GM19372 (cell line): ENCODE measurements at regions not wholly inside any gene's neighbourhood (a gene's known extent, or its start where the extent isn't known, plus 50 kb on each side); places are given as distances from the start of the nearest gene placed in this dataset.
"Not testable (repeated sequence)": the region's sequence is repeated elsewhere in the genome, so short reads cannot be mapped to it uniquely, and the experiment has no call there.

Source experiments
- ATAC-seq: cut with Tn5 transposase; IDR thresholded peaks from one replicate; pipeline ENCODE4 v1.9.1; 2021; ENCODE audit warnings: mild to moderate bottlenecking, low read depth, moderate library complexity; ENCODE audit not compliant: unreplicated experiment

- ATAC-seq = no peak
These were observed 247.6 kb downstream of the SMAD2 start for GRCh38 chr18:47682876-47683275.

DNA sequence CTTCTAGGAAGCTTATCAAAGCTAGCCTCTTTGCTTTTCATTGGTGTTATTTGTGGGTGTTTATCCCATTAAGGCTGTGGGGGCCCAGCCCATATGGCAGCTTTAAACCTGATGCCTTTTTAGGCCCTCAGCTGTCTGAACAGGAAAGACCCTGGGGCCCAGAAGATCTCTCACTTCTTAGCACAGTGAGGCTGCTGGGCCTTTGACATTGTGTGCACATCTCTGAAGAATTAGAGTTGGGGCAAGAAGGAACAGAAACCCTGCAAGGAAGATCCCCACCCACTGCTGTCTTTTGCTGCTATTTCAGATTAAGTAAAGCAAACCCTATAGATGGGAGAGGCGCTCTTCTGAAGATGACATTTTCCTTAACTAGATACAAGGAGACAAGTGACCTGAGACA lies 250.0 kb downstream of the SMAD2 start:
- peak; percentile 84 for ATAC-seq

DNA sequence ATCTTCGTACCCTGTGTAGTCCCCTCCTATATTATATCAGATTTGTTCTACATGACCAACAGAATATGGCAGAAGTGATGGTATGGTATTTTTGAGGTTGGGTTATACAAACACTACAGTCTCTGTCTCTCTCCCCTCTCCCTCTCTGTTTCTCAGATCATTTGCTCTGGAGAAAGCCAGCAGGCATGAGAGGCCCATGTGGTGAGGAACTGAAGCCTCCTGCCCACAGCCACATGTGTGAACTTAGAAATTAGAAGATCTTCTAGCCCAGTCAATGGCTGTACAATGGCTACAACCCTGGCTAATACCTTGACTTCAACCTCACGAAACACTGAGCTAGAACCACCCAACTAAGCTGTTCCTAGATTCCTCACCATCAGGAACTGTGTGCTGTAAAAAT lies 250.6 kb downstream of the SMAD2 start:
- ATAC-seq = no peak

DNA sequence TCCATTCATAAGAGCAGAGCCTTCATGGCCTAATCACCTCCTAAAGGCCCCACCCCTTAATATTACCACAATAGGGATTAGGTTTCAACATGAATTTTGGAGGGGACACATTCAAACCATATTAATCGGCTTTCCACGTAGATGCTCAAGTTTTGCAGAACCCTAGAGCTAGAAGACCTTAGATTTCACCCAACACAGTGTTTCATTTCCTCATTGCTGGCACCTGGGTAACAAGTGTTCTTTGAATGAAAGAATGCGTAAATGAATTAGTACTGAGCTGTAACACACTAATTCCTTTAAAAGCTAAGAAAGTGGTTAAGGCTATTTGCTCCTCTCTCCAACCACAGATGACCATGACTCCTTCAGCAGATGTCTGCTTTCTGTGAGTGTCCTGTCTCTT lies 252.5 kb downstream of the SMAD2 start:
- no peak for ATAC-seq

DNA sequence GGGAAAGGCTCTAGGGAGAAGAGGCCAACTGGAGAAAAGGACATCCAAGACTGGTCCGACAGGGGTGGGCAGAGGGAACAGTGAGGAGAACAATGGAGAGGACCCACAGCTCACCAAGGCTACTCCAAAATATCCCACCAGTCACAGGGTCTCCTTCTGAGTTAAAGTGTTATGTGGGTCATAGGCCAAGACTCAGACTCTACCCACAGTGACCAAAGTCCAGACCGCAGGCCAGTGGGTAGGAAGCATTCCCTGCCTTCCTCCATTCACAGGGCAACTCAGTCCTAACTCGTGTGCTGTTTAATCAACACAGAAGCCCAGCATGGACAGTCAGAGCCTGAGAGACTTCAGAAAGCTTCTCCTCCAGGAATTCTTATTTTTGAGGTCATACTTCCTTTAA lies 260.6 kb downstream of the SMAD2 start:
- ATAC-seq = no peak

- no peak for ATAC-seq
These were observed 272.0 kb downstream of the SMAD2 start for GRCh38 chr18:47658498-47658897.

GRCh38 chr18:47654988-47655387 lies 275.5 kb downstream of the SMAD2 start:
- ATAC-seq = no peak

DNA sequence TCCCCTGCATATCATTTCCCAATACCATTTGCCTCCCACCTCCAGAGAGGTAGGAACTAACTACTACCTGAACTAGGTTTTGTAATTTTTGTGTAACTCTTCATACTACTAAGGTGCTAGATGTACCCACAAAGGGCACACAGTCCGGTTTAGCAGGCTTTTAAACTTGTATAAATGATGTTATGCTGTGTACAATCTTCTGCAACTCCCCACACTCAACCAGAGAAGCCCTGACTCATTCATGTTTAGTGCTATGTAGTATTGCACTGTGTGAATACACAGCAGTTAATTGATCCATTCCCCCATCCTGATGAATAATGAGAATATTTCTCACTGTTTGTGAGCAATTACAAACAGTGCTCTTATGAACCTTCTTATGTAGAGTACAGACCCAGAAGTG lies 285.6 kb downstream of the SMAD2 start:
- no peak for ATAC-seq

DNA sequence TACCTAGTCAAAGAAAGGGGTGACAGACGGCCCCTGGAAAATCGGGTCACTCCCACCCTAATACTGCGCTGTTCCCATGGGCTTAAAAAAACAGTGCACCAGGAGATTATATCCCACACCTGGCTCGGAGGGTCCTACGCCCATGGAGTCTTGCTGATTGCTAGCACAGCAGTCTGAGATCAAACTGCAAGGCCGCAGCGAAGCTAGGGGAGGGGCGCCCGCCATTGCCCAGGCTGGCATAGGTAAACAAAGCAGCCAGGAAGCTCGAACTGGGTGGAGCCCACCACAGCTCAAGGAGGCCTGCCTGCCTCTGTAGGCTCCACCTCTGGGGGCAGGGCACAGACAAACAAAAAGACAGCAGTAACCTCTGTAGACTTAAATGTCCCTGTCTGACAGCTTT lies 292.9 kb downstream of the SMAD2 start:
- ATAC-seq = not testable (repeated sequence)

DNA sequence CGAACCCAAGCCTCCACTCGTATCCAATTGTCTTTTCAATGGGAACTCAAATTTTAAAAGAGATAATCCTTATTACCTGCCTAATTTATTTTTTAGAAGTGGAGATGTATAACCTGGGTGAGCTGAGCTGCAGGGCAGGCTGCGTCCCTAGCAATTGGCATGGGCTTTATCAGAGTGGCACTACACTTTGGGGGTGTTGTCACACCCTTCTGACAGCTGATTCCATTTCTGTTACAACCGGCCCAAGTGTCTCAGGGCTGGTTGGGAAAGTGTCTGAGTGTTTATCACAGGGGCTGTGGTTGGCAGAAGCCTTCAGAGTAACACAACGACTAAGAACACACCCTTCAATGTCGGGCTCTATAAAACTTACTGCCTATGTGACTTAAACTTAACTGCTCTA lies 295.0 kb downstream of the SMAD2 start:
- no peak for ATAC-seq

GRCh38 chr18:47632970-47633635 lies 297.4 kb downstream of the SMAD2 start:
- ATAC-seq = no peak

DNA sequence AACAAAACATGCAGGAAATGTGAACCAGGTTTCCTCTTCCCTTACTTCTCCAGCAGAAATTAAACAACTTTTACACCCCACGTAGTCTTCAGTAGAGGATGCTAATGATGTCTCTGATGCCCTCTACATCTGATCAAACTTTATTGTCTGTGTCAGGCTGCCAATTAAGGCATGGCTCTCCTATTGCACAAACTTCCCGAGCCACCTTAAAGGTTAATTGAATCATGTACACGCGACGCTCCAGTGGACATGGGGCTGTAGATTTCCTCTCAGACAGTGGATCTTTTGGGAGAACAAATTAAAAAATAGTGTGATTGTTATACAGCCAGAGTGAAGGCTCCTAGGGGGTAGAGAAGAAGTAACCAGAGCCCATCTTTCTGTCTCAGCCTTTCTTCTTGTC lies 301.6 kb downstream of the SMAD2 start:
- ATAC-seq = no peak

DNA sequence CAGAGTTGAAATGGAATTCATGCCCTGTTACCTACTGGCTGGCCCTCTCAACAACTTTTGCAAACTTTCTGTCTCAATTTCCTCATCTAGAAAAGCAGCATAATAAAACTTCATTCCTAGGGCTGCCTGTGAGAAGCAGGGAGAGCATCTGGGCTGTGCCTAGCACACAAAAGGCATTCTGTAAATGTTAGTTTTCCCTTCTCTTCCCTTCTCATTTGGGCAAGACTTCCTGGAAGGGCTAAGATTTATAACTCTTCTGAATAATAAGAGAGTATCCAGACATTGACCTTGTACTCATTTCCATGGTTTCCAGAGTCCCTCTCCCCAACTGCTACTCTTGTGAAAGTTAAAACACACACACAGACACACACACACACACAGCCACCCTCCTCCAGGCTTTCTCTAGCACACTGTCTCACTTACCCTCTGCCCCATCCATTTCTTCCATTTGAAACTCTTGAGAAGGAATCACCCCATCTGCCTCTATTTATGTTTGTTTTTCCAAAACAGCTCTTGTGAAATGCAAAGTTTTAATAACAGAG lies 302.1 kb downstream of the SMAD2 start:
- ATAC-seq = no peak

GRCh38 chr18:47627030-47627429 lies 303.4 kb downstream of the SMAD2 start:
- ATAC-seq = no peak

DNA sequence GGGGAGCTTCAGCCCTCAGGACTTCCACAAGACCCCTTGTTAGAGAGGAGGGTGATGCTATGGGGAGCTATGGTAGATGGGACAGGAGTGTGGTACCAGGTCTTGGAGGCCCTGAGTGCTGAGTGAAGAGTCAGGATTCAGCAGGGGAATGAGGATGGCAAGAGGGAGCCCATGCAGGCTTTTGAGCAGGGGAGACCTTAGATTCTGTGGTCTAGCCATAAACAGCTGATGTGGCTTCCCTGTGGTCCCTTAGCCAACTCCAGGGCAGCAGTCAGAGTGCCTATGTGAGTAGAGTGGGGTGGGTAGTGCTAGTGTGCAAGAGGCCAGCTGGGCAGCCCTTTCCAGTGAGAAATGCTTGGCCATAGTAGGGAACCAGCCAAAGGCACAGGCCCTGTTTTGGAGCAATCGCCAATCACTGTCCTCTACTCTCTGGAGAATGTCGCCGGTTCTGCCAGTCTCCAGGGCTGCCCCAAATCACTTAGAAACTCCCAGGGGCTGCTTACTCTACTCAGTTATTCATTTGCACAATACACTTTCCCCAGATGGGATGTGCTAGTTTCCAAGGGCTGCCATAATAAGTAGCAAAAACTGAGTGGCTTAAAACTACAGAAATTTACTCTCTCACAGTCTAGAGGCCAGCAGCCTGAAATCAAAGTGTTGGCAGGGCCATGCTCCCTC lies 310.5 kb downstream of the SMAD2 start:
- no peak for ATAC-seq

DNA sequence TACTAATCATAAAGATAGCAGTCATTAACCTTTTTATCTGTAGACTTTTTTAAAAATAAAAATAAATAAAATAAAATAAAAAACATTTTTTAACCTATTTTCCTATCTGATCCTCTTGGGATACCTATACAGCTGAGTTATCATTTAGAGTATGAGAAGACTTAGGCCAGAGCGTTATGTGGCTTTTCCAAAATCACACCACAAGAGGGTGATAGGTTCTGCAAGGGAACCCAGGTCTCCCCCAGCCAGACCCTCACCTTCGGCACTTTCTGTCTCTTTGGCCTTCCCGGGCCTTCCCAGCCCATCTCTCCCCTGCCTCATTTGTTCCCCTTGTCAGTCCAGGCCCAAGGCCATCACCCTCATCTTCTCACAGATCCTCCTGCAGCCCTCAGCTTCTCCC lies 311.7 kb downstream of the SMAD2 start:
- ATAC-seq = no peak

- no peak for ATAC-seq
These were observed 315.4 kb downstream of the SMAD2 start for GRCh38 chr18:47615043-47615442.

GRCh38 chr18:47613929-47614328 lies 316.5 kb downstream of the SMAD2 start:
- no peak for ATAC-seq

- ATAC-seq = no peak
These were observed 318.8 kb downstream of the SMAD2 start for GRCh38 chr18:47611649-47612048.

DNA sequence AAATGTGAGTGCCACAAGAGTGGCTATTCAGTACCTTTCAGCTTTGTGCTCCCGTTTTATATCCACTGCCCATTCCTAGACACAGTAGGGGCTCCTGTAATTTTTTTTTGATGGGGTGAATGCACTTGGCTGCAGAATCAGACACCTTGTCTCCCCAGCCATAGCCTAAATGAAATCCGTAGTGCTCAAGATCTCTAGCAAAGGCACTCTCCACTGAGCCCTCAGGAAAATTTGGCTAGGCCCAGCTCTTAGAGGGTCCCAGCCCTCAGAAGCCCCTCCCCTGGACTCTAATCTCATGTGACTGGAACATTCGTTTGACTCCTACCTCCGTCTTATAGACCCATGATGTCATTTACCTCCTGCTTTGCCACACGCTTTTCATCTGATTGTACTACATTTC lies 323.9 kb downstream of the SMAD2 start:
- ATAC-seq = no peak

GRCh38 chr18:47605093-47605492 lies 325.4 kb downstream of the SMAD2 start:
- no peak for ATAC-seq

- no peak for ATAC-seq
These were observed 326.4 kb downstream of the SMAD2 start for GRCh38 chr18:47604021-47604420.
